Retina (tissue), 1 donor: ENCODE measurements at regions not wholly inside any gene's neighbourhood (a gene's known extent, or its start where the extent isn't known, plus 50 kb on each side); places are given as distances from the start of the nearest gene placed in this dataset.

Experiments
- DNase-seq: peaks from one replicate; pipeline ENCODE4 v3.0.0-alpha.2; 2016

GRCh38 chr20:7540923-7541322 lies 399.3 kb downstream of the HAO1 start:
- DNase-seq, result no peak

- no peak for DNase-seq
These were observed 369.2 kb downstream of the HAO1 start for GRCh38 chr20:7571101-7571500.

GRCh38 chr20:7571521-7572055 lies 368.7 kb downstream of the HAO1 start:
- DNase-seq, result no peak

- no peak for DNase-seq
These were observed 360.4 kb downstream of the HAO1 start for GRCh38 chr20:7579888-7580287.

GRCh38 chr20:7585126-7585679 lies 355.1 kb downstream of the HAO1 start:
- DNase-seq, result no peak

GRCh38 chr20:7586481-7586880 lies 353.8 kb downstream of the HAO1 start:
- no peak for DNase-seq

GRCh38 chr20:7589164-7589563 lies 351.1 kb downstream of the HAO1 start:
- no peak for DNase-seq

GRCh38 chr20:7596541-7596940 lies 343.7 kb downstream of the HAO1 start:
- no peak for DNase-seq

- no peak for DNase-seq
These were observed 338.8 kb downstream of the HAO1 start for GRCh38 chr20:7601431-7601830.

GRCh38 chr20:7606941-7607340 lies 333.3 kb downstream of the HAO1 start:
- no peak for DNase-seq

- DNase-seq, result no peak
These were observed 332.0 kb downstream of the HAO1 start for GRCh38 chr20:7608250-7608649.

GRCh38 chr20:7609251-7609650 lies 331.0 kb downstream of the HAO1 start:
- DNase-seq, result no peak

GRCh38 chr20:7610681-7611080 lies 329.6 kb downstream of the HAO1 start:
- no peak for DNase-seq

GRCh38 chr20:7617797-7618196 lies 322.5 kb downstream of the HAO1 start:
- DNase-seq, result no peak

- no peak for DNase-seq
These were observed 317.8 kb downstream of the HAO1 start for GRCh38 chr20:7622399-7622961.

- no peak for DNase-seq
These were observed 315.4 kb downstream of the HAO1 start for GRCh38 chr20:7624886-7625285.

- no peak for DNase-seq
These were observed 312.3 kb downstream of the HAO1 start for GRCh38 chr20:7627734-7628663.

- DNase-seq, result no peak
These were observed 310.4 kb downstream of the HAO1 start for GRCh38 chr20:7629880-7630279.

- DNase-seq, result no peak
These were observed 303.1 kb downstream of the HAO1 start for GRCh38 chr20:7637184-7637583.

- no peak for DNase-seq
These were observed 290.0 kb downstream of the HAO1 start for GRCh38 chr20:7650086-7650879.

GRCh38 chr20:7654231-7654630 lies 286.0 kb downstream of the HAO1 start:
- no peak for DNase-seq

- DNase-seq, result no peak
These were observed 283.4 kb downstream of the HAO1 start for GRCh38 chr20:7656687-7657467.
